Astrocyte of the spinal cord (primary cell): ENCODE measurements at regions not wholly inside any gene's neighbourhood (a gene's known extent, or its start where the extent isn't known, plus 50 kb on each side); places are given as distances from the start of the nearest gene placed in this dataset.

Experiments used
- DNase-seq: peaks from one replicate; pipeline ENCODE4 v3.0.0; 2011; ENCODE audit warnings: low read depth, low spot score
- H3K4me3 ChIP-seq: 2 replicates; pipeline ENCODE4 v1.5.1; 2011; ENCODE audit warnings: low read depth, mild to moderate bottlenecking, low read length, moderate library complexity
- in situ Hi-C: cut with HindIII; loops from 2 replicates; pipeline ENCODE4 v1.10.0; 2017; ENCODE audit warnings: low sequenced_read_pairs
- TF ChIP-seq, protein P1 (sequence below): IDR thresholded peaks from 2 replicates; pipeline ENCODE4 v1.5.1; 2012; ENCODE audit warnings: low read depth, mild to moderate bottlenecking, low read length, inconsistent platforms

DNA sequence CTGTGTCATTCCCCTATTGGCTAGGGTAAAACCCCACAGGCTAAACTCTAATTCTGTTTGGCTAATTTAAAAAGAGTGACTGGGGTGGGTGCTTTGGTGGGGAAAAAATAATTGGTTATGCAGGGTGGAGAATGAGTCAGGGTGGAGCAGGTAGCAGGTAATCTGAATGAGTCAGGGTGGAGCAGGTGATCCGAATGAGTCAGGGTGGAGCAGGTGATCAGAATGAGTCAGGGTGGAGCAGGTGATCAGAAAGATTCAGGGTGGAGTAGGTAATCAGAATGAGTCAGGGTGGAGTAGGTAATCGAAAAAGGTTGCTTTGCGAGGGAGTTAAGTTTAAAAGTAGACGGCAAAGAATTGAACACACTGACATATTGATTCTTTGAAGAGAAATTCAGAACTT, 1218.8 kb upstream of the ATXN8OS start:
- TF ChIP-seq, protein P1, sequence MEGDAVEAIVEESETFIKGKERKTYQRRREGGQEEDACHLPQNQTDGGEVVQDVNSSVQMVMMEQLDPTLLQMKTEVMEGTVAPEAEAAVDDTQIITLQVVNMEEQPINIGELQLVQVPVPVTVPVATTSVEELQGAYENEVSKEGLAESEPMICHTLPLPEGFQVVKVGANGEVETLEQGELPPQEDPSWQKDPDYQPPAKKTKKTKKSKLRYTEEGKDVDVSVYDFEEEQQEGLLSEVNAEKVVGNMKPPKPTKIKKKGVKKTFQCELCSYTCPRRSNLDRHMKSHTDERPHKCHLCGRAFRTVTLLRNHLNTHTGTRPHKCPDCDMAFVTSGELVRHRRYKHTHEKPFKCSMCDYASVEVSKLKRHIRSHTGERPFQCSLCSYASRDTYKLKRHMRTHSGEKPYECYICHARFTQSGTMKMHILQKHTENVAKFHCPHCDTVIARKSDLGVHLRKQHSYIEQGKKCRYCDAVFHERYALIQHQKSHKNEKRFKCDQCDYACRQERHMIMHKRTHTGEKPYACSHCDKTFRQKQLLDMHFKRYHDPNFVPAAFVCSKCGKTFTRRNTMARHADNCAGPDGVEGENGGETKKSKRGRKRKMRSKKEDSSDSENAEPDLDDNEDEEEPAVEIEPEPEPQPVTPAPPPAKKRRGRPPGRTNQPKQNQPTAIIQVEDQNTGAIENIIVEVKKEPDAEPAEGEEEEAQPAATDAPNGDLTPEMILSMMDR = no peak
- in situ Hi-C loops = no loop called here
- H3K4me3 ChIP-seq = no peak overlapping the region
- no peak for DNase-seq

DNA sequence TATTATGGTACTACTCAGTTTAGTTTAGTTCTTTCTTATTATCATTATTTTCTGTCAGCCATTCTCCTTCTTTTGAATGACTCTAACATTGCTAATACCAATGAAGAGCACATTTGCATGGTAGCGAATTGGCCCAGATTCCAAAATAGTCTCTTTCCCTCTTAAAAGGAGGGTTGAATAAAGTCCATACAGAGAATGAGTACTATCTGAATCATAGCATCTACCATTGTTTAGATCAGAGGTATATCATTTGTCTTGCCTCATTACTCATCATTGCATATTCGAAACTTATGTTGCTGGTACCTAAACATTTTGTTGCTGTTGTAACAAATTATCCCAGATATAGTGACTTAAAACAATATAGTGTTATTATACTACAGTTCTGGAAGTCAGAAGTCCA, 1235.3 kb upstream of the ATXN8OS start:
- in situ Hi-C loops = no loop called here
- DNase-seq = peak; percentile 5
- no peak overlapping the region for H3K4me3 ChIP-seq
- TF ChIP-seq, protein P1 = no peak

DNA sequence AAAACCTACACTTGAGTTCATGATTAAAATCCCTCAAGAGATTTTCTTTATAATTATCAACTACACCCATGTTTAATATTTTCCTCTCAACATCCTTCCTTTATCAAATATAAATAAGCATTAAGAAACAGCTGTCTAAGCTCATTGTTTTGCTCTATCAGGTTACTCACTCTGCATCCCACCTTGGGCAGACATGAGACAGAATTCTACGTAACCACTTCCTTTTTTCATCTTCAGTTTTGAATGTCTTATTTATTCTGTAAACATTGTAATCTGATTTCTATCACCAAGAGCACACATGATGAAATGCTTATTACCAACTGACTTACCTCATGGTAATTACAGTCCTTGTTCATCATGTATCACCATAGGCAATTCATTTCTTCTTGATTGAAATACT, 1256.6 kb upstream of the ATXN8OS start:
- in situ Hi-C loops = no loop called here
- no peak overlapping the region for H3K4me3 ChIP-seq
- no peak for DNase-seq
- TF ChIP-seq, protein P1 = no peak

DNA sequence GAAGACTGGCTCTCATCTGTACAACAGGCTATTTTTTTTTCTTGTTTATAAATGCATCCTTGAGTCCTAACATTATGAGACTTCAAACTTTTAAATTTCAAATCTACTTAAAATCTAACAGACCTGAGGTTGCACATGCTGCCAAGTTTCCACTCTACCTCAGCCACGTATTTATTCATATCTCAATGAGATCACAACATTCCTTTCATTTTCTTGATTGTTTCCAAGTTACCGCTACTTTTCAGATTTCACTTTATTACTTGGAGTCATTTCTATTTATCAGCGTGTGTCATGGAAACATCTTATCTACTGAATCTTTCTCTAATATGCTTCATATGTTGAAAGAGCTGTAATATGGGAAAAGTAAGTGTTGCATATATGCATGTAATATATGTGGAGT, 1257.5 kb upstream of the ATXN8OS start:
- DNase-seq = peak; percentile 40

DNA sequence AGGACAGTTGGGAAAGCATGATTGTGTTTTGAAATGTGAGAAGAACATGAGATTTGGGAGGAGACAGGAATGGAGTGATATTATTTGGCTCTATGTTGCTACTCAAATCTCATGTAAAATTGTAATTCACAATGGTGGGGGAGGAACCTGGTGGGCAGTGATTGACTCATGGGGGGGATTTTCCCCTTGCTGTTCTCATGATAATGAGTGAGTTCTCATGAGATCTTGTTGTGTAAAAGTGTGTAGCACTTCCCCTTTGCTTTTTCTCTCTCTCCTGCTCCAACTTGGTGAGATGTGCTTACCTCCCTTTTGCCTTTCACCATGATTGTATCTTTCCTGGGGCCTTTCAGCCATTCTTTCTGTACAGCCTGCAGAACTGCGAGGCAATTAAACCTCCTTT, 1261.0 kb upstream of the ATXN8OS start:
- TF ChIP-seq, protein P1 = no peak
- DNase-seq = no peak
- no peak overlapping the region for H3K4me3 ChIP-seq
- in situ Hi-C loops = no loop called here

More for the DNA sequence above, 1257.5 kb upstream of the ATXN8OS start:
- TF ChIP-seq, protein P1 = no peak
- in situ Hi-C loops = no loop called here
- no peak overlapping the region for H3K4me3 ChIP-seq

DNA sequence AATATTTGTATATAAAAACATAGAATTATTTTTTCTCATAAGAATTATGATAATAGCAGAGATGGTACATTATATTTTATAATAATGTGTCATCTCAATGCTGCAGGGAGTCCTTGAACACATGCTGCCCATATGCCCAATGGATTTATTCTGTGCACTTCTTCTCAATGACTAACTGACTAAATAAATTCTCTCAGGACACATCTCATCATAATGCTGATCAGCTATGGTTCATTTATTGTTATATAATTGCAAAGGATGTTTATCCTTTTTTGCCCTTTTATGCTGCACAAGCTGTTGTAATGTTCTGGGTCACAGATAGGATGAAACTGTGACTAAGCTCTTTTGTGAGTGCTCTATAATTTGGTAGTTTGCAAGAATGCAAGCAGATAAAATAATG, 1273.3 kb upstream of the ATXN8OS start:
- TF ChIP-seq, protein P1 = no peak
- DNase-seq = no peak
- in situ Hi-C loops = no loop called here
- no peak overlapping the region for H3K4me3 ChIP-seq

DNA sequence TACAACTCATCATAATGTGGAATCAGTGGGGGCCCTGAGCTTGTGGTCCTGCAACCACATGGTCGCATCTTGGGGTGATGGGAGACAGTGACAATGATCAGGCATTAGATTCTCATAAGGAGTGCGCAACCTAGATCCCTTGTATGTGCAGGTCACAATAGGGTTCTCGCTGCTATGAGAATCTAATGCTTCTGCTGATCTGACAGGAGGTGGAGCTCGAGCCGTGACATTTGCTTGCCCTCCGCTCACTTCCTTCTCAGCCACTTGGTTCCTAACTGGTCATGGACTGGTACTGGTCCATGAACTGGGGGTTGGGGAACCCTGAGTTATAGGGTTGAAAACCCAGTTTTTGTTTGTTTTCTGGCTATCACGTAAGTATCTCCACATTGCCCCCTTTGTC, 1290.9 kb upstream of the ATXN8OS start:
- in situ Hi-C loops = no loop called here
- TF ChIP-seq, protein P1 = no peak

More for the DNA sequence above, 1290.9 kb upstream of the ATXN8OS start:
- no peak for DNase-seq
- no peak overlapping the region for H3K4me3 ChIP-seq
